NCI-H2196 (cell line): ENCODE measurements at regions not wholly inside any gene's neighbourhood (a gene's known extent, or its start where the extent isn't known, plus 50 kb on each side); places are given as distances from the start of the nearest gene placed in this dataset.

Experiments
- DNase-seq: peaks from one replicate; lab custom pipeline; 2025; ENCODE audit not compliant: unreplicated experiment; lab: John Stamatoyannopoulos, UW

DNA sequence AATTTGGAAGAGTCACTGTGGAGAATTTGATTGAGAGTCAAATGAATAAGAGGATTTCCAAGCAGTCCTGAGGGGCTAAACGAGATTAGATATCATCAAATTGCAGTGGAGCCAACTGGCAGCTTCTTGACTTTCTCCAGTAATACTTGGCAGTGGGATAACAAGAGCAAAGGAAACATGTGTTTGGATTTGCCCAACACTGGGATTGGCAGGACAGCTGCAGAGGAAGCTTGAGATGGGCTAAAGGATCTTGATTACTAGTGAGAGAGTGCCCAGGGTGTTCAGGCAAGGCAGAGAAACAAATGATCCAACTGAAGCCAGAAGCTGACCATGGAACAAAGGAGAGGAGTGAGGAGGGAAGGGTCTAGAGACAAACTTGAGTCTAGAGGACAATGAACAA is 356.0 kb upstream of the ISL1 start:
- no peak for DNase-seq

DNA sequence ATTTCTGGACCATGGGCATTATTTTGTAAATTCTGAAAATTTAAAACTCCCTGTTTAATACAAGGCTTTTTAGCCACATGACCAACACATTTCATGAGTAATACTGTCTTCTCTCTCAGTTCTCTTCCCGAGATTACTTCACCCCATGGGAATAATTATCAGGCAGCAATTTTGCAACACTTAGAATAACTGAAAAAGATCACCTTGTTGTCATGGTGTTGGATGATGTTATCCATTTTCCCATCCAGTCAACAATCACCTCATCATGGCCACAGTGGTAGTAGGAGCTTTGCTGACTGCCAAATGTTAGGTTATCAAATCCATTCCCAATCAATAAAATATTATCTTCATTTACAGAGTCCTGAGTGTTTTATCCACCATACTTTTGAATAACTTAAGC is 354.9 kb upstream of the ISL1 start:
- no peak for DNase-seq

DNA sequence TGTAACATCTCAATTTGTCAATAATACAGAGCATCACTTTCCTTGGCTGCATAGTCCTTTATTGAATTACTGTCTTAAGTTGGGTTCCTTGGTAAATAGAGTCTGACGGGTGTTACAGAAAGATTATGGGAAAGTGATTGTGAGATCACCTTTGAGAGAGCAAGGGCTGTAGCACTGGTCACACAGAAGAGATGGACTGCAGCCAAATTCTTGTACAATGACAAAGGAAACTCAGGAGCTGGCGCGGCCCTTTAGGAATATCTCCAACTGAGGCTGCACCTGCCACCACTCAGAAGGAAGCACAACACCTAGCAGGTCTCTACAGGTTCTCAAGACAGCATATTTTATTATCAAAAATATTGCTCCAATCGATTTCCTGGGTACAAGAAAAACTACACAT is 350.0 kb upstream of the ISL1 start:
- no peak for DNase-seq

DNA sequence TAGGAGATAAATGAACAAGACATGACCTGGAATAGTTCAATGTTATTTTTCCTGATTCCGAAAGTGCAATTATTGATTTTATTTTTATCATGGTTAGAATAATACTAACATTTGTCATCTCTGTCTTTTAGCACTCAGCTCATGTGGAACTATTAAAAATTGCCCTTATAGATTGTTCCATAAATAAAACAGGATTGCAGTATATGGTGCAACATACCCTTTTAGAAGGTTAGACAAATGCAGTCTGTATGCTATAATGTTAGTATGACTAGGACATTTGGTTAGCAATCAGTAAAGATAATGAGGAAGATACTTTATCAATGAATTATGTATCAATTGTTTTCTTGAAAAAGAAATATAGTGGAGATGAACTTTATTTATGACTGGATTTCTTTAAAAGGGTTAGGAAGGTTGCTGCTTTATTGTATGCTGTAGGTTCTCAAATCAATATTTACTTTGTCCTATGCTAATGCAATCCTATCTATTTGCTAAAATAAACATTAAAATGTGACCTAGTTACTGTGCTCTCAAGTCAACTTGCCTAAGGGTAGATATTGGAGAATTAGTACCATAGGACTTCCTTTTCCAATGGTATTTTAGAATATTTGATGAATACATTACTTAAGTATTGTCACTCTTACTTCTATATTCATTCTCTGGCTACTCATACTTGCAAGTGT is 348.9 kb upstream of the ISL1 start:
- DNase-seq, result no peak

DNA sequence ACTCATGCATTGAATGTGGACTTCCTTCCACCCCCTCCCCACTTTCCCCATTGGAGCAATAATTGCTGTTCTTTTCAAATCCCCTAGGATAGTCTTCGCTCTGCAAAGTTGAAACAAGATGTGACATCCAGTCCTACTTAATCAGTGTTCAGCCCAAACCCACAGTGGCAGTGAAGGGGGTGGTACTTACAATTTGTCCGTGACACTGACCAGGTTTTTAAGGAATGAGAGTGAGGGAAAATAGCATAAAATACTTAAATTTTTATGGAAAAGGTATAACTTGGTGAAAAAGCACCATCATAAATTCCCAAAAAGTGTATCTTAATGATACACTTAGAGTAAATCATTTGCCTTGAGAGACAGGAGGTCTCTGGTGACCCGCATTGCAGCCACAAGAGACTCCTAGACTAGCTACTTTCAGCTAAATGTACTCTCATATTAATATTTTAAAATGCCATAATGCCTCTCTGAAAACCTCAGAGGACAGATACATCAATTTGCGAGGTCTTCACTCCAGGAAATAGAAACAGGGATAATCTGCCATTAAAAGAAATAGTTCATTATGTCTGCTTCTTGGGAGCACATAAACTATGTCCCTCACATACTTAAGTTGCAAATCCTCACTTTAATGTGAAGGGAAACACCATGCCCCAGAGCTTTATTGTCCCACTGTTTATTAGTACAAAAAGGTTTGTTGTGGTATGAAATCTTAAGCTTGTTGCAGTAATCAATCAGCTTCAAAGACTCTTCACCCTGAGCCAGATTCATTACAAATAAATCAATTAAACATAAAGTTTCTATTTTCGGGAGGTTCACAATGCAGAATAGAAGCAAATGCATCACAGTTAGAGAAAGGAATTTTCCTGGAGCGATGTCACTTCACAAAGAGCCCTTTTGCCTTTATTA is 343.6 kb upstream of the ISL1 start:
- no peak for DNase-seq

DNA sequence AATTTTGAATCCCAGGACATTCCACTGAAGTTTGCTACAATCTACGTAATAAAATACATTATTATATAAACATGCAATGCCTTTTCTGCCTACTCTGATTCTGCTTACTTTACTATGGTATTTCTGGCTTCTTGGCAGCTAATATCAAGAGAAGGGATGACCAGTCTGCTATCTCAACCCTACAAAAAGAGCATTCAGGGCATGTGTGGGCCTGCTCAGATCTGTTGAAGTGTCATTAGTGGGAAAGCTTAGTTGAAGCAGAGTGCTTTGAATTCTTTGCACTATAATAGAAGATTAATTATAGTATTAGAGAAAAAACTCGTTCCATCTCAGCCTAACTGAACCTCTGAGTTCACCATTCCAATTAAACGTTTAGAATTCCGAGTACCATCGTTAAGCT is 339.5 kb upstream of the ISL1 start:
- DNase-seq, result no peak

DNA sequence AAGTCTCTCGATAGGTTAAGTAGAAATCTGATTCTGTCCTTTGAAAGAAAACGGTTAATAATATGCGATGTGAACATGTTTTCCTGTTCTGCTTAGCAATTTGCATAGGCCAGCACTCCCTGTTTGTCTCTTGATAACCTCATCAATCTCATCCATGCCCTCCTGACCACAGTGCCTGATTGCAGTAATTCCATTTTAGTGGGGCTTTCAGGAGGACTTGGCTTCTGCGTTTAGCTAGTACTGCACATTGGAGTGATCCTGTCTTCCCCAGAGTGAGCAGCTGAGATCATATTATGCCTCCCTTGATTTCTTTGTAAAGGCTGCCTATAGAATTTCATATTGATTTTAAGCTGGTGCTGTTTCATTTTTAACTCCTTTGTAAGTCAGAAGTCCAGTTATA is 335.9 kb upstream of the ISL1 start:
- DNase-seq, result no peak

DNA sequence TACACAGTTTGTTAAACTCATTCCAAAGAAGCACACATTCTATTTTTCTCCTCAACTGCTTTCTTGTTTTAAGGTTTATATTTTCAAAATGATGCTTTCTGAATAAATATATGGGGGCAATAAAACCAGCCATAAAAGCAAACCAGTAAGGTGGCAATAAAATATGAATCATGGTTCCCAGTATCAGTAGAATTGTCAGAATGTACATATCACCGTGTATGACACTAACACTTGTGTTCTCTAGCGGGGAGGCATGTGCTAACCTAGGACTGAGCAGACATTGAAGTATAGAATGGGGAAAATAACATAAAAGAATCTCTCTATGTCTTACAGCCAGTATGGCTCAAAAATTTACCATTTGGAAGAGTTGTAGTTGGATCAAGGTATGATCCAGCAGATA is 329.9 kb upstream of the ISL1 start:
- no peak for DNase-seq

DNA sequence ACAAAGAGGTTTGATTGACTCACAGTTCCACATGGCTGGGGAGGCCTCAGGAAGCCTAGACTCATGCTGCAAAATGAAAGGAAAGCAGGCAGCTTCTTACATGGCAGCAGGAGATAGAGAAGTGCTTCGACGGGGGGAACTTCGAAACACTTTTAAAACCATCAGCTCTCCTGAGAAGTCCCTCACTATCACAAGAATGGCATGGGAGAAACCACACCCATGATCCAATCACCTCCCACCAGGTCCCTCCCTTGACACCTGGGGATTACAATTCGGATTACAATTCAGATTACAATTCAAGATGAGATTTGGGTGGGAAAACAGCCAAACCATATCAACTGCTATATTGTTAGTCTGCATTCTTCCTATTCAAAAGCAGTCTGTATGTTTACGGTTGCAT is 322.3 kb upstream of the ISL1 start:
- no peak for DNase-seq

DNA sequence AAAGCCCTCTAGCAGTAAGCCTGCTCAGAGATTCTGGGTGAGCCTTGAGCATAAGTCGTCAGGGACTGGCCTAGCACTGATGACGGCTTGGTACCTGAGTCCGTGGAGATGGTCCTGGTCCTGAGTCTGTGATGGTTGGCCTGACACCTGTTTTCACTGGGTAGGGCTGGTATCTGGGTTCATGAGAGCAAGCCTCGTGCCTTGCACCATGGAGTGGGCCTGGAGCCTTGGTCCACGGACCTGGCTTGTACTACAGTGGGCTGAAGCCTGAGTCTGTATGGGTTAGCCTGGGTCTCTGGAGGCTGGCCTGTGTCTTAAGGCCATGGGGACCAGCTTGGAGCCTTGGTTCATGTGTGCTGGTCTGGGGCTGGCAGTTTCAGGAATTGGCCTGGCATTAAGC is 310.3 kb upstream of the ISL1 start:
- no peak for DNase-seq

DNA sequence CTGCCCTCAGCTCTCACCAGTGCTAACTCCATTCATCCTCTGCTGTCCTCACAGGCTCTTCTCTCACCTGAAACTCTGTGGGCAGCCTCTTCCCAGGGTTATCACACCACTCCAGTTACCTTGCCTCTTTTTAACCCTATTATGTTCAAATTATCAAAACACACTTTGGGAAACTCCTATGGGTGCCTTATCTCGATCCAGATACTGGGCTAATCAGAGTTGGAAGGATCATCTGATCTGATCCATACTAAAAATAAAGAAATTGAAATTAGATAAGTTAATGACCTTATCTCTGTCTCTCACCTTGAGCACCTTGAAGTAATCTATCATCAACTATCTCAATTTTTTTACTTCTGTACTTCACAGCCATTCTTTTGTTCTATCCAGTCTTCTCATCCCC is 300.5 kb upstream of the ISL1 start:
- no peak for DNase-seq

DNA sequence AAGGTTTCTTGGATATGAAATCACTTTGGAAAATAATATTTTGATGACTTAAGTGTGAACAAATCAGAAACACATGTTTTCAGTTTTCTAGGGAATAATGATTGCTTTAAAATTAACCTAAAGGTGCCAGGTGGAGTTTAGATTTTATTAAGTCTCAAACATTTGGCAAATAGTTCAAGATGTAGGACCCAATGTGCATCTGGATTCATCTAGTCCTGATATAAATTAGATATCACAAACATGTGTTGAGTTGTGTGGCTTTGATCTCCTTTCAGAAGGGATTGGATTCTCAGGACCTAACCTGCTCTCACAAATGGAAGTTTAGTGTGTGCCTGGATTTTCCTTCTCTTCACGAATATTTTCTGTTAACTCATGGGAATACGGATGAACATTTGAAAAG is 291.4 kb upstream of the ISL1 start:
- DNase-seq, result no peak

DNA sequence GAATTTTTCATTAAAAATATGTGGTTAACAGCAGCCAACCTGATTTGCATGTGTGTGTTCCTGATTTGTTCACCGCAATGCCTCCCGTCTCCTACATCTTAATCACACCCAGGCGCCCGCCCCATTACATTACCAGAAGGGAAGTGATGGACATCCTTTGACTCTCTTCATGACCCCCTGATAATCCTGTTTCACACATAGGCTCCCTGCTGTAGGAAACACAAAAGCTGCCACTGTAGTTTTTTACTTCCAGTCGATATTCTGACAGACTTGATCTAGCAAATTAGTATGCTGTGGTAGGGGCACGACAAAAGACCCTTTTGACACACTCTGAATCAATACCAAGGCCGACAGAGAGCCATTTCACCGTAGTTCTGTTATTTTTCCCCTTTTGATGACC is 287.8 kb upstream of the ISL1 start:
- DNase-seq, result no peak

DNA sequence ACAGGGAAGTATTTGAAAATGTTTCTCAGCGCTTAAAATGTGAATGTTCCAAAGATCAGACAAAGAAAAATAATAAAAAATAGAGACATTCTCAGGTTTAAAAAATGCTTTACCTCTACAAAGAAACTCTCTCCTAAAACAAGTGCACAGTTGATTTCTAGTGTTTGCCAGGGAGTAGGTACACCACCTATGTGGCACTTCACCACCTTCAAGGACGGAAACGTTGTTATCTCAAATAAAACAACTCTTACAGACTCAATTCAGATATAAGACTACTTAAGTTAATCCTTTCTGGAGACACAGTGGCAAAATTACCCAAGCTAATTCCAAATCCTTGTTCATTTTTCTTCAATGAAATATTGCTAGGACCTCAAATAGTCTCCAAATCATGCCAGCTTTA is 286.4 kb upstream of the ISL1 start:
- no peak for DNase-seq

DNA sequence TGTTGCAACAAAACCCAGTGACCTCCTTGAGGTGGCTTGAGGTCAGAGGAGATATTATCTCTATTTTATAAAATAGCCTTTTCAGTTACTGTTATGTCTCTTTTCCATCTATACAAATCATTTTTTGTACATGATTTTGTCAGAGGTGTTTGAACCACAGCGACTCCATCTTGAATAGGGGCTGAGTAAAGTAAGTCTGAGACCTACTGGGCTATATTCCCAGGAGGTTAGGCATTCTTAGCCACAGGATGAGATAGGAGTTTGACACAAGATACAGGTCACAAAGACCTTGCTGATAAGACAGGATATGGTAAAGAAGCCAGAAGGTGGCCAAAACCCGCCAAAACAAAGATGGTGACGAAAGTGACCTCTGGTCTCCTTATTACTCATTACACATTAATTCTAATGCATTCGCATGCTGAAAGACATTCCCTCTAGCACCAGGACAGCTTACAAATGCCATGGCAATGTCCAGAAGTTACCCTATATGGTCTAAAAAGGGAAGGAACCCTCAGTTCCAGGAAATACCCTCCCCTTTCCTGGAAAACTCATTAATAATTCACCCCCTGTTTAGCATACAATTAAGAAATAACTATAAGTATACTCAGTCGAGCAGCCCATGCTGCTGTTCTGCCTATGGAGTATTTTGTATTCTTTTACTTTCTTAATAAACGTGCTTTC is 283.9 kb upstream of the ISL1 start:
- DNase-seq, result no peak

DNA sequence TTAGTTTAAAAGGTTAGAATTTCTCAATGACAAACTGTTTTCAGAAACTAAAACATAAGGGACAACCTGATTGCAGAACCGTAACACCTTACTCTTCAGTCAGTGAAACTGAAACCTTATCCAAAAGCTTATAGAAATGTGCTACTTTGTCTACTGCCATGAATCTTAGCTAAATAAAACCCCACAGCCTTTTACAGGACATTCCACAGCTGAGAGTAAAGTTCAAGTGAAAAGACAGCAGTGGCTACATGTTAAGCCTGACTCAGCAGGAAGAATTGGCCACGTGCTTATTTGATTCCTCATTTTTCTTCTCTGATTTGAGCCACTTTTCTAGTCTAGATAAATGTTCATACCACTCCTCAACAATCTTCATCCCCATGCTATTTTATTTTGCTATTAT is 278.7 kb upstream of the ISL1 start:
- DNase-seq, result no peak

DNA sequence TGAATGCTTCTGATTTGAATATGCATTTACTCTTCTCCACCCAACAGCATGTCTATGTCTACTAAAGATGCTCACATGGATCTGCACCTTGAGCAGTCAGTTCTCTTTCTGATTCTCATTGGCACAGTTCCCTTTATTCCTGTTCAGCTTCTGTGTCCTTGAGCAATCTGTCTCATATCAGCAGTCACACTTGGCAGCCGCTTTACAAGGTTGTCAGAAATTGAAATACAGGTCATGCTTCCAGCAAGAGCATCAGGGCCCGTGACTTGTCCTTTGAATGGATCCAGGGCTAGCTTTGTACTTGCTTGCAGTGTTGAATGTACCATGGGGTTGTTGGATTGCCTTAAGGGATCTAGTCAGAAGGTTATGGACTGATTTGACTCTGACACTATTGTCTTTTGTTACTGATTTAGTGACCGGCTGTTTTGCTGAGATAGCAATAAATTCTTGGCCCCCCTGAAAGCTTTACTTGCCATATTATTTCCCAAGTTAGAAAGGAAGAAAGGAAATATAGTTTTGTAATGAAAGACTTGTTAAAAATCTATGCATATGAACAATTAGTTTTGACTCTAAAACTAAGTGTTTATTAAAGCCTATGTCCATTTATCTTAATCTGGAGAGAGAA is 273.4 kb upstream of the ISL1 start:
- no peak for DNase-seq

DNA sequence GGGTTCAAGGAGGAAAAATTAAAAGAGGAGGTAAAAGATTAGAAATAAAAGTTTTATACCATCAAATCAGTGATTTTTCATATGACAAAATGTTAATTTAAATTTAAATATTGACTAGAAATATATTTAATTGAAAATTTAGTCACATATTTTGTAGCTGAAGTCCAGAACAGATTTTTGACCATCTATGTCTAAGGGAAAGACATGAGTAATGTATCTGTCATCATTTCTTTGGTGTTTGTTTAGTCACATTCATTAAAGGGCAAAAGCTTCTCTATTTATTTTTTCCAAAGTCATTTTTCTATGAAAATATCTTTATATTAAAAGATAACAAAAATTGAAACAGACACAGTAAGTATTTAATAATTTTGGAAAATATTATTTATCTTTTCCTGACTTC is 252.0 kb upstream of the ISL1 start:
- no peak for DNase-seq

DNA sequence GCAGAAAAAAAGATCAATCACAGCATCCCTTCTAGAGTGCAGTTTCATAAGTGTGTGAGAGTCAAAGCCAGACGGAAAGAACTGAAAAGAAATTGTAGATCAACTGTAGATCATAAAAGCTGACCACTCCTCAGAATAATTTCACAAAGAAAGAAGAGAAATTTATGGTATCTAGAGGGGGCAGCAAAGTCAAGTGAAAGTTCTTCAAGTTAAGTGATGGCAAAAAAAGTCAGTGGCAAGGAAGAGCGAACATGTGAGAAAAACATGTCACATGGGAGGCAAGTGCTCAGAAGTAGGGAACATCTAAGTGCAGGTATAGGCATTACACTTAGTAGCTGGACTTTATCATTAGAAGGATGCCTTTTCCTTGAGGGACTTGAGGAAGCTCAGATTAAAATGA is 245.1 kb upstream of the ISL1 start:
- DNase-seq, result no peak

DNA sequence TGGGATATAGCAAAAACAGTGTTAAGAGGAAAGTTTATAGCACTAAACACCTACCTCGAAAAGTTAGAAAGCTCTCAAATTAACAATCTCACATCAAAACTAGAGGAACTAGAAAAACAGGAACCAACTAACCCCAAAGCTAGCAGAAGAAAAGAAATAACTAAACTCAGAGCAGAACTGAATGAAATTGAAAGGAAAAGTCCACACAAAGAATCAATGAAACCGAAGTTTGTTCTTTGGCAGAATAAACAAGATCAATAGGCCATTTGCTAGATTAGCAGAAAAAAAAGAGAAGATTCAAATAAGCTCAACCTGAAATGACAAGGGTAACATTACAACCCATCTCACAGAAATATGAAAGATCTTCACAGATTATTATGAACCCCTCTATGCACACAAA is 234.8 kb upstream of the ISL1 start:
- no peak for DNase-seq

DNA sequence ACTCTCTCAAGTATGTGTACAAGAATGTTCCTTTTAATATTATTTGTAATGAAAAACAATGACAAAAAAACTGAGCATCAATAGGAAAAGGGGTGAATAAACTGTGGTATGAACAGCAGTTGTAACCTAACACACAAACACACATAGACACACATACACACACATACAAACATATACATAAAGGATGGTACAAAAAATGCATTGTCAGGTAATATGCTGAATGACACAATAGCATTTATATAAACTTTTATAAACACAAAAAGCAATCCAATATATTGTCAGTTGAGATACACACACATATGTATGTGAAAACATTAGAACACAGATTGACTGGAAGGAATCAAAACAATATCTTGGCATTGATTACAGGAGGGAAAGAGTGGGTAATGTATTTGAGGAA is 227.0 kb upstream of the ISL1 start:
- no peak for DNase-seq

DNA sequence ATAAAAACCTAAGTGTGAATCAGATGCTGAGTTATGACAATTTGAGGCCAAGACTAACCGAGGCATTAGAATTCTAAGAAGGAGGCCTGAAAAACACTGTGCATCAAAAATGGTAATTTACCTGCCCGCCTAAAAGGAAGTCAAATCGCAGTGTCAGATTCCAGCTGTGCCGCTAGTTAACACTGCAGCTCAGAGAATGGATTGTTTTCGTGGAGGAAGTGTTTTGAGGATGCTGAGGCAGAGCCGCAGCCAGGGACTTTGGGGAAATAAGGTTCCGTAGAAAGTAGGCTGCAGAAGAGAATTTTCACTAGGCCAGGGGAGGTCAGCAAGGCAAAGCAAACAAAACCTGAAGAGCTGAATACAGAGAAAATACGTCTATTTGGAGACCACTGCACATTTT is 226.4 kb upstream of the ISL1 start:
- no peak for DNase-seq
